SW480 (cell line): ENCODE measurements at regions not wholly inside any gene's neighbourhood (a gene's known extent, or its start where the extent isn't known, plus 50 kb on each side); places are given as distances from the start of the nearest gene placed in this dataset.
"Not testable (repeated sequence)": the region's sequence is repeated elsewhere in the genome, so short reads cannot be mapped to it uniquely, and the experiment has no call there.

Source experiments
- DNase-seq: peaks from one replicate; pipeline ENCODE4 v3.0.0-alpha.2; 2016; ENCODE audit warnings: low spot score

DNA sequence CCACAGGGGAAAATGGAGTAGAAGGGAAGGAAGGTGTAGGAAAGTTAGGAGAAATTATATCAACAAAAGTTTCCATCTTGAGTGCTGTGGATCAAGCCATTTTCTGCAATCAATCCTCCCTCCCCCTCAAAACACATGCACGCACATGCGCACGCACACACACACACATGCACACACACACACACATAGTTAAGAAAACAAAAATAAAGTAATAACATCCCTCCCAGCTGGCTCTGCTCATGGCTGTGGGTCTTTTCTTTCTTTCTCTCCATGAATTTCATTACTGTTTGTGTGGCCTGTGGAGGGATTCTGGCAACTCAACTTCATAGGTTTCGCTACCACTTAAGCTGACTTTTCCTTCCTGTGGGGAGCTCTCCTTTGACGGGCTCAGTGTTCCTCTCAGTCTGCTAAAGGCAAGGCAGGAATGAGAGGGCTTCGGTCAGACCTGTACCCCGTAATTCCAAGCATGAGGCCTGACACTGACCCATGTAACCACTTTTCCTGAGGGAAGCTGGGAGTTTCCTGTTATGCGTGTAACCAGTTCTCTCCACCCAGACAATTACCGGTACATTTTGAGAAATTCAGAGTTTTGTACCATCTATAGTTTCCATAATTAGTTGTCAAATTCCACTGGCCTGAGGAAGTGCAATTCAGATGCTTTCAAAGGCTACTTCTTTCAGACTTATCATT, 79.8 kb downstream of the ZNF92 start:
- no peak for DNase-seq

DNA sequence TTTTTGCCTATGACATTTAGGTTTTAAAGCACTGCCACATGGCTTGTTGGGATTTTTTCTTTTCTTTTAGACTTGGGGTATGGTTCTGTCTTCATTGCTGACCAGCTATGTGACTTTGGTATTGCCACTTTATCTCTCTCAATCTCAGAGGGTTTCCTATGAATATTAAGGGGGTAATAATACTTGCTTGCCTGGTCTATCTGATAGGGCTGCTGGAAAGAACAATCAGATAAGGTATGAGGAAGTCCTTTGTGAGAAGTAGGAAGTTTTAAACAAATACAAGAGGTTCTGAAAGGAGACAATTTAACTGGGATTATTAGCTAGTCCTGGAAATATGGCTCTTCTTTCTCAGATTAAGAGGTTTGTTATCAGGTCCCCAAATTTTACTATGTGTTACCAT, 80.8 kb downstream of the ZNF92 start:
- no peak for DNase-seq

DNA sequence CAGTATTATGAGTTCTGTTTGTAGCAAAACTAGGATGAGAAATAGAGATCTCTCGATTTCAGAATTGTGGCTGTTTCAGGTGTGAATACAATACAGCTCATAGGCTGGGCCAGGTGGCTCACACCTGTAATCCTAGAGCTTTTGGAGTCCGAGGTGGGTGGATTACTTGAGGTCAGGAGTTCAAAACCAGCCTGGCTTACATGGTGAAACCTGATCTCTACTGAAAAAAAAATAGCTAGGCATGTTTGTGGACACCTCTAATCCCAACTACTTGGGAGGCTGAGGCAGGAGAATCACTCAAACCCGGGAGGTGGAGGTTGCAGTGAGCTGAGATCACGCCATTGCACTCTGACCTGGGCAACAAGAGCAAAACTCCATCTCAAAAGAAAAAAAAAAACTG, 81.4 kb downstream of the ZNF92 start:
- DNase-seq = not testable (repeated sequence)

DNA sequence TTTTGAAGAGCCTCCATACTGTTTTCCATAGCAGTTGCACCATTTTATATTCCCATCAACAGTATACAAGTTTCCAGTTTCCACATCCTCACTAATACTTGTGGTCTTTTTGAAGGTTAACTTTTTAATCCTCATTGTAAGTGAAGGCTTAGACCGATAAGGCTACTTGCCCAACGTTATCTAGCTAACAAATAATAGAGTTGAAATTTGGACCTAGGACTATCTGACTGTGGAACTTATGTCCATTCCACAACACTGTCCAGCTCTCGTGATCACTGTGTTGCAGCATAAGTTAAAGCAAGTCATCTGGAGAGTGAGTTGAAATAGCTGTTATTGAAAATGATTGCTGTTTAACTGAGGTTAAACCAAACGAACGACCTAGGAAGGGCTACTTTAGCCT, 84.0 kb downstream of the ZNF92 start:
- DNase-seq = no peak

DNA sequence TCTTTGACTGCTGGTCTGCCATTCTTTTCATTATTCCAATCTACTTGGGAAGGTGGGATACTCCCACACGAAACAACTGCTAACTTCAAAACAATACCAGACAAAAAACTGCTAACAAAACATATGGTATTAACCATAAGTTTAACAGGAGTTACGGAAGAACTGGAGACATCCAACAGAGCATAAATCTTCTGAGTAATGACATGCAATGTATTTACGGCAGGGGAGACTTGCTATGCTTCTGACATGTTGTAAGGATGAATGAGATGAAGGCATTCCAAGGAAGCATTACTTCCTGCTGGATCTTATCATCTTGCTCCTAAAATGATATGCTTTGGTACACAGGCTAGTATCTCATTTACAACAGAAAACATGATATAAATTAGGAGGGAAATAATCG, 85.8 kb downstream of the ZNF92 start:
- no peak for DNase-seq

DNA sequence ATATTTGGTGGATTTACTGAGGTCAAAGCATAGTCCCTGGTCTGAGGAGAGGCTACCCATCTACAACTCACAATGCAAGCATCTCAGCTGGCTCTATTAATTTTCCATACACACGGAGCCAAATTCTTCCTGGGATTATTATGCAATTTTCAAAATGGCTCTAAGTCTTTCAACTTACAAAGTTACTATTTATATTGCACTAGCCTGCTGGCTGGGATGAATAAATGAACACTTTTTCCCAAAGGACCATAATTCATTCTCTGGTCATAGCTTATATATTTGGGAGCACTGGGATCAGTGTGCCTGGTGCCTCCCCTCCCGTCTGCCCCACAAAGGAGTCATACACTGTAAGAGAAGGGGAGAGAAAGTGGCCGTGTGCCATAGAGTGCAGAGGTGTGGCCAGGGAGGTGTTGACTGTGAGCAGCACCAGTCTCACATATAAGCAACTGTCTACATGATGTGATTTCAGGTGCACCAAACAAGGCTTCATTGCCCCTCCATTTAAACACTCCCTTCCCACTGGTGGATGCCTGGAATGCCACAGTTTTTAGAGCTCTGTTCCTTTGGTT, 88.6 kb downstream of the ZNF92 start:
- DNase-seq = no peak

DNA sequence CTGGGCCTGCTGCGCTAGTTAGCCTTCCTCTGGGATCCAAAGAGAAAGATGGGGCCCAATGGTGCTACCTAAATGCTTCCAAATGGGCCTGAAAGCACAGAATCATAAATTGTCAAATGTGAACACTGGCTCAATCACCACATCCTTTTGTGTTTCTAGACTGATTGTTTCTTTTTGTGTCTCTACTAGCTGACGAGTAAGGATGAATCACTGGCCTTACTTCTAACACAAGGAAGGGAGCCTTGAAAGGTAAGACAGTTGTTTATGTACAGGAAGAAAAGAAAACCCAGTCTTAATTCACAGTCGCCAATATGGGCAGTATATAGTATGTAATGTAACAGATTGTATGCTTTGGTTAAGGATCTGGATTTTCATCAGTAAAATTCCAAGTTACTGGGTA, 89.5 kb downstream of the ZNF92 start:
- no peak for DNase-seq

DNA sequence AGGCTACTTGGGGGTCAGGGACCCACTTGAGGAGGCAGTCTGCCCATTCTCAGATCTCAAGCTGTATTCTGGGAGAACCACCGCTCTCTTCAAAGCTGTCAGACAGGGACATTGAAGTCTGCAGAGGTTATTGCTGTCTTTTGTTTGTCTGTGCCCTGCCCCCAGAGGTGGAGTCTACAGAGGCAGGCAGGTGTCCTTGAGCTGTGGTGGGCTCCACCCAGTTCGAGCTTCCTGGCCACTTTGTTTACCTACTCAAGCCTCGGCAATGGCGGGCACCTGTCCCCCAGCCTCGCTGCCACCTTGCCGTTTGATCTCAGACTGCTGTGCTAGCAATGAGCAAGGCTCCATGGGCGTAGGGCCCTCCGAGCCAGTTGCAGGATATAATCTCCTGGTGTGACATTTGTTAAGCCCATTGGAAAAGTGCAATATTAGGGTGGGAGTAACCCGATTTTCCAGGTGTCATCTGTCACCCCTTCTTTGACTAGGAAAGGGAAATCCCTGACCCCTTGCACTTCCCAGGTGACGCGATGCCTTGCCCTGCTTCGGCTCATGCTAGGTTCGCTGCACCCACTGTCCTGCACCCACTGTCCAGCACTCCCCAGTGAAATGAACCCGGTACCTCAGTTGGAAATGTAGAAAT, 96.4 kb downstream of the ZNF92 start:
- DNase-seq = not testable (repeated sequence)

DNA sequence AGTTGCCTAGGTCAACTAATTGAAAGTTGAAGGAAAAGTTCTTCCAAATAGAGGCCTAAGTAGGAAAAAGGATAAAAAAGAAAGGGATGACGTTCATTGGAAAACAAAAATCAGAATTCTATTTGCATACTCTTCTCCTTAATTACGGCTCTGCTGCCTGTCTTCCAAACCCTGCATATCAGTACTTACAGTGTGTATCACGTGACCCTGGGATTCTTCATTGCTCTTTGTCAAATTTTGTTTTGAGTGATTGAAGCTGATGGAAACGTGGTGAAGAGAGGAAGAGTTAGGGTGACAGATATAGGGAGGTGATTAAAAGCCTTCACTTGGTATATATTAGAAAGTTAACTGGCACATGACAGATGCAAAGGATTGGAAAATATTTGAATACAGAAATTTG, 97.9 kb downstream of the ZNF92 start:
- DNase-seq = no peak

DNA sequence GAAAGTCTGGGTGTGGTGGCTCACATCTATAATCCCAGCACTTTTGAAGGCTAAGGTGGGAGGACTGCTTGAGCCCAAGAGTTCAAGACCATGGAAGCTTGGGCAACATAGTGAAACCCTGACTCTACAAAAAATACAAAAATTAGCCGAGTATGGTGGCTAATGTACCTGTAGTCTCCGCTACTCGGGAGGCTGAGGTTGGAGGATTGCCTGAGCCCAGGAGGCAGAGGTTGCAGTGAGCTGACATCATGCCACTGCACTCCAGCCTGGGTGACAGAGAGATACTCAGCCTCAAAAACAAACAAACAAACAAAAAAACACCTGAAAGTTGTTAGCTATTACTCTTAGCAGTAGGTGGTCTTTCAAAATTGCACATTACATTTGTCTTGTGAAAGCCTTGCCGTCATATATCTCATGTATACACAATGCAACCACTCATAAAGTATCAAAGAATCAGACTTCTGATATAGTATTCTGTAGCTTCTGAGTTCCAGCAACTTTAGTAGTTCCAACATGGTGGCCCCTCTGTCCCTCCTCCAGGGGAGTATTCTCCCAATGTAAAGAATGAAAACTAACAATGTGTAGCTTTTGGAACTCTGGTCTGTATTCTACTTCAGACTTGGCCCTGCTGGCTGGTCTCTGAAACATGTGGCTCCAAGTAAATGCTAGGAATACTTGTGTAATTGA, 101.5 kb downstream of the ZNF92 start:
- DNase-seq = no peak

DNA sequence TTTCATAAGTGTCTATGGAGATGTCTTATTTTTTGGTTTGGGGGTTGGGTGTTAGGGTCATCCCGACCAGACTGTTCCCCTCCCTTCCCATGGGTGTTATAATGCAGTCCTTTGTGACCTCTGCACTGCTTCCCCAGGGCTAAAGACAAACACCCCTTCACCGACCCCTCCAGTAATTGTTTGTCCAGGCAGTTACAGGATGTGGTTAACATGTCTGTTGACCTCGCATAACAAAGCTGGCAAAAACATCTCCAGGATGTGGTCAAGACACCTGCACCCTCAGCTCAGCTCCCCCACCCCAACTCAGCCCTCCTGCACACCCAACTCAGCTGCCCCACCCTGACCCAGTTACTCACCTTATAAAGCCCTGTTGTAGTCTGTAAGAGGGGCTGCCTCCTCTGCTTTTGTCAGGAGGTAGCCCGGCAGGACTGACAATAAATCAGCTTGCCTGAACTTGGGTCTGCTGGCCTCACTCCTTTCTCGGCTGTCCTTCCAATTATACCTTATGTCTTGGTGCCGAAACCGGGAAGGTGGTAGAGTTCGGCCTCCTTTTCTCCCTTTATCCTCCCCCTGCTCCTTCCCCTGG, 102.2 kb downstream of the ZNF92 start:
- peak; percentile 74 for DNase-seq

DNA sequence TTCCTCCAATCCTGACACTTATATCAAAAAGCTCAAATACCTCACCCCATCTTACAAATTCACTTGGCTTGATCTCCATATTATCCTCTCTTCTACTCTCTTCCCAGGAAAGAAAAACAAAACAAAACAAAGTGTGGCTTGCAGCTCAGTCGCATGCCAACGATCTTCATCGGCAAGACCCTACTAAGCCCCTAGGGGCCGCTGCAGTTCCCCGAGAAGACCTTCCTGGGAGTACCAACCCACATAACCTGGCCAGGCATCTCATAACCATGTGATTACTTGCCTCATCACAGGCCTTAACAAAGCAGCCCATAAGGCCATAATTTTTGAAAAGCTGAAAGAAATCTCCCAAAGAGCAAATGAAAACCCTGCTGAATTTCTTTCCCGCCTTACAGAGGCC, 103.7 kb downstream of the ZNF92 start:
- DNase-seq = no peak

DNA sequence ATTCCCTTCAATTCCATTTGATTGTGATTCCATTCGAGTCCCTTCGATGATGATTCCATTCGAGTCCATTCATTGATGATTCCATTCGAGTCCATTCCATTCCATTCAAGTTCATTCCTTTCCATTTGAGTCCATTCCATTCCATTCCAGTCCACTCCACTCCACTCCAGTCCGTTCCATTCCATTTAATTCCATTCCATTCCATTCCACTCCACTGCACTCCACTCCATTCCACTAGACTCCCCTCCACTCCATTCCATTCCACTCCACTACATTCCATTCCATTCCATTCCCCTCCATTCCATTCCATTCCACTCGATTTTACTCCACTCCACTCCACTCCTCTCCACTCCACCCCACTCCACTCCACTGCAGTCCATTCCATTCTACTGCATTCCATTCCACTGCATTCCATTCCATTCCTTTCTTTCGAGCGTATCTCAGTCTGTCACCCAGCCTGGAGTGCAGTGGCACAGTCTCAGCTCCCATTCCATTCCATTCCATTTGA, 115.7 kb downstream of the ZNF92 start:
- DNase-seq = no peak

DNA sequence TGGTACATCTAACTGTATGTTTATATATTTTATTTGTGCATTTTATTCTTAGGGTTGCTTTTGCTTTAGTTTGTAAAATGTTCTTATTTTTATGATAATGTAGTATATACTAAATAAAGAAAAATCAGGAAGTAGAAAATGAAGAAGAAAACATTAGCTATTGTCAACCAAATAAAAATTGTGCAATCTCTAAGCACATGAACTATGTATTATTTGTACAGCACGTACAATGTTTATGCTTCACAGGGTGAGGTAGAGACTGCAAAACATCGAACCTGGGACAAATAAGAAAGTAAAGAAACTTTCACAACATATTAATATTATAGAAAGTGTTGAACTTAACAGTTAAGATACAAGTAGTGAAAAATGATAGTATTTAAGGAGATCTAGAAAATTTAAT, 123.0 kb downstream of the ZNF92 start:
- DNase-seq = not testable (repeated sequence)

DNA sequence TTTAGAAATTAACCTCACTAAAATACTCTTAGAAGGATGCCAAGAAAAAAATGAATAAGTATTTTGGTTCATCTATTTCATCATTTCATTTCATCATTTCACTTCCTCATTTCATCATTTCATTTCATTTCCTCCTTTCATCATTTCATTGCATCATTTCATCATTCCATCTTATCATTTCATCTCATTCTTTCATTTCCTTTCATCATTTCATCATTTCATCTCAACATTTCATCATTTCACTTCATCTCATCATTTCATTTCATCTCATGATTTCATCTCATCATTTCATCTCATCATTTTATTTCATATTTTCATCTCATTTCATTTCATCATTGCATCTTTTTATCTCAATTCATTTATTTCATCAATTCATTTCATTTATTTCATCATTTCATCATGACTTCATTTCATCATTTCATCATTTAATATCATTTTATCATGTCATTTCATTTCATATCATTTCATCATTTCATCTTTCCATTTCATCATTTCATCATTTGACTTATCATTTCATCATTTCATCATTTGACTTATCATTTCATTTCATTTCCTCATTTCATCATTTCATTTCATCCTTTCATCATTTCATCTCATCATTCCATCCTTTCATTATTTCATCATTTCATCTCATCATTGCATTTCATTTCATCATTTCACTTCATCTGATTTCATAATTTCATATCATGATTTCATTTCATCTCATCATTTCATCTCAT, 129.9 kb downstream of the ZNF92 start:
- DNase-seq = no peak

DNA sequence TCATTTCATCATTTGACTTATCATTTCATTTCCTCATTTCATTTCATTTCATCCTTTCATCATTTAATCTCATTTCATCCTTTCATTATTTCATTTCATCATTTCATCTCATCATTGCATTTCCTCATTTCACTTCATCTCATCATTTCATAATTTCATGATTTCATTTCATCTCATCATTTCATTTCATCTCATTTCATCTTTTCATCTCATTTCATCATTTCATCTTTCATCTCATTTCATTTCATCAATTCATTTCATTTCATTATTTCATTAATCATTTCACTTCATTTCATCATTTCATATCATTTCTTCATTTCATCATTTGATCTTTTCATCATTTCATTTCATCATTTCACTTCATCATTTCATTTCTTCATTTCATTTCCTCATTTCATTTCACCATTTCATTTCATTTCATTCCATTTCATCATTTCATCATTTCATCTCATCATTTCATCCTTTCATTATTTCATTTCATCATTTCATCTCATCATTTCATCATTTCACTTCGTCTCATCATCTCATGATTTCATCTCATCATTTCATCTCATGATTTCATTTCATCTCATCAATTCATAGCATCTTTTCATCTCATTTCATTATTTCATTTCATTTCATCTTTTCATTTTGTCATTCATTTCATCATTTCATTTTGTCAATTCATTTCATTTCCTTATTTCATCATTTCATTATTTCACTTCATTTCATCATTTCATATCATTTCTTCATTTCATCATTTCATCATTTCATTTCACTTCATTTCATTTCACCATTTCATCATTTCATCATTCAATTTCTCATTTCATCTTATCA, 131.1 kb downstream of the ZNF92 start:
- not testable (repeated sequence) for DNase-seq

DNA sequence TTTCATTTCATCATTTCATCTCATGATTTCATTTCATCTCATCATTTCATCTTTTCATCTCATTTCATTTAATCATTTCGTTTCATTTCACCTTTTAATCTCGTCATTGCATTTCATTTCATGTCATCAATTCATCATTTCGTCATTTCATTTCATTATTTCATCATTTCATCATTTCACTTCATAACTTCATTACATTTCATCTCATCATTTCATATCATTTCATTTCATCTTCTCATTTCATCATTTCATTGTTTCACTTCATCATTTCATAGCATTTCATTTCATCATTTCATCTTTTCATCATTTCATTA, 131.6 kb downstream of the ZNF92 start:
- DNase-seq = not testable (repeated sequence)

DNA sequence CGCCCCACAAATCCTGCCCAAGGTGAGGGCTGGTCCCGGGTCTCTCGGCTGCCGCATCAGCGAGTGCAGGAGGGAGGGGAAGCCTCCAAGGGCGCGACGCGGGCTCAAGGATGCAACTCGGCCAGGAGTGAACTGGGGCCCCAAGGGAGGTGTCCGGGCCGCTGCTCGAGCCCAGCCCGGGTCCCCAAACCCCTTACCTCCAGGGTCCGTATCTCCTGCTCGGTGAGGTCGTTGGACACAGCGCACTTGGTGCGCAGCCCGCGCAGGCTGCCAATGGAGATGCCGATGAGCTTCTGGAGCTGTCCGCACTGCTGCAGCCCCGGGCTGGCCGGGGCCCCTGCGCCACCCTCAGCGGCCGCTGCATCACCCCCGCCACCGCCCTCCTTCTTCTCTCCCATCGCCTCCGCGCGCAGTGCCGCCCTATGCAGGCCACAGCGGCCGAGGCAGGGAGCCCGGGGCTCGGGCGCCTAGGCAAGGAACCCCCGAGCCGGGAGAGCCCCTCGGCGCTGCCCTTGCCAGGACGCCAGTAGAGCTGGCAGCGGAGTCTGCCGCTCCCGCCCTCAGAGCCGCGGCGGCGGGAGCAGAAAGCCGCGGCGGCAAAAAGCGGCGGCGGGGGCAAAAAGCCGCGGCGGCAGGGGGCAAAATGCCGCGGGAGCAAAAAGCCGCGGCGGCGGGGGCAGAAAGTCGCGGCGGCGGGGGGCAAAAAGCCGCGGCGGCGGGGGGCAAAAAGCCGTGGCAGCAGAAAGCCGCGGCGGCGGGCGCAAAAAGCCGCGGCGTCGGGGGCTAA, 135.1 kb downstream of the ZNF92 start:
- DNase-seq = not testable (repeated sequence)

DNA sequence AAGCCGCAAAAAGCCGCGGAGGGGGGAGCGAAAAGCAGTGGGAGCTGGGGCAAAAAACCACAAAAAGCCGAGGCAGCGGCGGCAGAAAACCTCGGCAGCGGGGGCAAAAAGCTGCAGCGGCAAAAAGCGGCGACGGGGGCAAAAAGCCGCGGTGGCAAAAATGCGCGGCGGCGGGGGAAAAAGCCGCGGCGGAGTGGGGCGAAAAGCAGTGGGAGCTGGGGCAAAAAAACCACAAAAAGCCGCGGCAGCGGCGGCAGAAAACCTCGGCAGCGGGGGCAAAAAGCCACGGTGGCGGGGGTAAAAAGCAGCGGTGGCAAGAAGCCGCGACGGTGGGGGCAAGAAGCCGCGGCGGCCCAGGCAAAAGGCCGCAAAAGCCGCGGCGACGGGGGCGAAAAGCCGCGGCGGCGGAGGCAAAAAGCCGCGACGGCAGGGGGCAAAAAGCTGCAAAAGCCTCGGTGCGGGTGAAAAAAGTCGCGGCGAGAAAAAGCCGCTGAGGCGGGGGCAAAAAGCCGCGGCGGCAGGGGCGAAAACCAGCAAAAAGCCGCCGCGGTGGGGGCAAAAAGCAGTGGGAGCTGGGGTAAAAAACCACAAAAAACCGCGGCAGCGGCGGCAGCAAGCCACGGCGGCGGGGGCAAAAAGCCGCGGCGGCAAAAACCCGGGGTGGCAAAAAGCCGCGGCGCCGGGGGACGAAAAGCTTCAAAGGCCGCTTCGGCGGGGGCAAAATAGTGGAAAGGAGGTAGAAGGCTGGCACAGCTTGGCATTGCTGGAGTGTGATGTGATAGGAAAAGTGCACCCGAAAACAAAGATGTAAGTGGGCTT, 135.9 kb downstream of the ZNF92 start:
- DNase-seq = no peak

DNA sequence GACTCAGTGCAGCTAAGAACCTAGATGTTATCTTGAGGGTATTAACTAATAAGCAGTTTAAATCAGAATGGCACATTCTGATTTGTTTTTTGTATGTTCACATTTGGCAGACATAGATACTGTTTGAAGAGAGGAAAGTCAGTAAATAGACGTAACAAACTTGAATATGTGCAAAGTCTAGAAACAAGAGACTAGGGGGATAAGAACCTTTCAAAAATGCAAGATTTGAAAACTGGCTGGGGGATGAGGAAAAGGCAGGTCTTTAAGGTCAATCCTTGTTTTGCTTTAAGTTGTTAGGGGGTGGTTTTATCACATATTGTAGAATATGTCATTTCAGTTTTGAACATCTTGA, 136.5 kb downstream of the ZNF92 start:
- DNase-seq = not testable (repeated sequence)
